CD4-positive, alpha-beta memory T cell (primary cell): ENCODE measurements at regions not wholly inside any gene's neighbourhood (a gene's known extent, or its start where the extent isn't known, plus 50 kb on each side); places are given as distances from the start of the nearest gene placed in this dataset.

ENCODE experiments used
- CTCF ChIA-PET: fragments of 350-600 bp; sonication (Branson Sonifier 250); formaldehyde crosslinking; loops from one replicate; lab custom pipeline; 2021; ENCODE audit warnings: inconsistent platforms; ENCODE audit not compliant: partially characterized antibody; lab: Charles Lee
- POLR2A ChIA-PET: fragments of 350-600 bp; sonication (Branson Sonifier 250); formaldehyde crosslinking; loops from one replicate; lab custom pipeline; 2021; ENCODE audit not compliant: partially characterized antibody; lab: Charles Lee
- DNase-seq, 5 donors: peaks; one replicate each; pipeline versions ENCODE4 v3.0.0 to v3.0.0-alpha.2; 2020 to 2022; ENCODE audit warnings: mixed read lengths in 1 of 5
- H3K27ac ChIP-seq: one replicate; pipeline ENCODE4 v1.7.0; 2013; ENCODE audit warnings: low read depth, low read length
- H3K27me3 ChIP-seq: 2 replicates; pipeline ENCODE4 v1.7.0; 2013; ENCODE audit warnings: mild to moderate bottlenecking, low read length, moderate library complexity; ENCODE audit not compliant: insufficient read depth
- H3K36me3 ChIP-seq: 2 replicates; pipeline ENCODE4 v1.7.0; 2013; ENCODE audit warnings: mild to moderate bottlenecking, low read length, moderate library complexity; ENCODE audit not compliant: insufficient read depth
- H3K4me1 ChIP-seq: 2 replicates; pipeline ENCODE4 v1.7.0; 2013; ENCODE audit warnings: mild to moderate bottlenecking, low read length, moderate library complexity; ENCODE audit not compliant: insufficient read depth
- H3K4me3 ChIP-seq, 2 donors: one replicate each; pipeline ENCODE4 v1.7.0; 2013; ENCODE audit warnings: low read length in 2 of 2, mild to moderate bottlenecking in 1 of 2
- H3K9me3 ChIP-seq, 2 donors: one replicate each; pipeline ENCODE4 v1.7.0; 2013; ENCODE audit warnings: low read length in 2 of 2, control low read depth in 1 of 2; ENCODE audit not compliant: control insufficient read depth in 1 of 2
- H3K27ac Mint-ChIP-seq, 7 donors: one replicate each; pipeline ENCODE4 v1.8.0; 2020 to 2021; ENCODE audit warnings: mixed read lengths in 7 of 7, mild to moderate bottlenecking in 6 of 7, inconsistent platforms in 3 of 7, moderate library complexity in 3 of 7
- H3K27me3 Mint-ChIP-seq, 2 donors: one replicate each; pipeline ENCODE4 v1.8.0; 2020 to 2021; ENCODE audit warnings: mixed read lengths in 2 of 2
- H3K36me3 Mint-ChIP-seq, 2 donors: one replicate each; pipeline ENCODE4 v1.8.0; 2020 to 2021; ENCODE audit warnings: mixed read lengths in 2 of 2, inconsistent platforms in 1 of 2, mild to moderate bottlenecking in 1 of 2
- H3K4me1 Mint-ChIP-seq, 4 donors: one replicate each; pipeline ENCODE4 v1.8.0; 2020 to 2021; ENCODE audit warnings: mixed read lengths in 4 of 4, mild to moderate bottlenecking in 1 of 4
- H3K4me3 Mint-ChIP-seq, 8 donors: one replicate each; pipeline ENCODE4 v1.8.0; 2020 to 2021; ENCODE audit warnings: mixed read lengths in 8 of 8, mild to moderate bottlenecking in 7 of 8, moderate library complexity in 6 of 8, inconsistent platforms in 3 of 8
- H3K9me3 Mint-ChIP-seq, 8 donors: one replicate each; pipeline ENCODE4 v1.8.0; 2020 to 2021; ENCODE audit warnings: mixed read lengths in 8 of 8, mild to moderate bottlenecking in 5 of 8, inconsistent platforms in 3 of 8, moderate library complexity in 1 of 8
- intact Hi-C: fragments of 100-400 bp; cut with micrococcal nuclease; formaldehyde crosslinking; loops from one replicate; pipeline ENCODE4 v1.15.1; 2023

- H3K9me3 Mint-ChIP-seq = peaks cover 3 to 21% (median 8%) of the 10 kb centered on the region in 8 donors
- Histone ChIP-seq H3K9me3 (no peaks in the 10 kb centered on the region), H3K36me3 (no peaks in the 10 kb centered on the region), H3K4me3 (no peak overlapping the region), H3K27ac (no peak overlapping the region), H3K4me1 (no peaks in the 10 kb centered on the region), H3K27me3 (no peaks in the 10 kb centered on the region)
- ChIA-PET POLR2A (no interaction called here), CTCF (no interaction called here)
- no peak overlapping the region for H3K4me3 Mint-ChIP-seq
- peaks cover 0 to 3% of the 10 kb centered on the region in 2 donors for H3K27me3 Mint-ChIP-seq
- H3K36me3 Mint-ChIP-seq = peaks cover 0 to 4% of the 10 kb centered on the region in 2 donors
- no peaks in the 10 kb centered on the region for H3K4me1 Mint-ChIP-seq
- no peak for DNase-seq
- intact Hi-C loops = no loop called here
- H3K27ac Mint-ChIP-seq = no peak overlapping the region
Measured at GRCh38 chr11:45518833-45519535, 146.4 kb downstream of the CHST1 start.

- Mint-ChIP-seq H3K27me3 (peaks cover 0 to 3% of the 10 kb centered on the region in 2 donors), H3K4me3 (no peak overlapping the region), H3K36me3 (peaks cover 0 to 4% of the 10 kb centered on the region in 2 donors), H3K27ac (no peak overlapping the region), H3K4me1 (no peaks in the 10 kb centered on the region), H3K9me3 (peaks cover 3 to 18% (median 6%) of the 10 kb centered on the region in 8 donors)
- Histone ChIP-seq H3K27ac (no peak overlapping the region), H3K27me3 (no peaks in the 10 kb centered on the region), H3K36me3 (no peaks in the 10 kb centered on the region), H3K9me3 (no peaks in the 10 kb centered on the region), H3K4me1 (no peaks in the 10 kb centered on the region), H3K4me3 (no peak overlapping the region)
- ChIA-PET POLR2A (no interaction called here), CTCF (no interaction called here)
- DNase-seq = no peak
- intact Hi-C loops = no loop called here
Measured at GRCh38 chr11:45518141-45518832, 147.1 kb downstream of the CHST1 start.

- Mint-ChIP-seq H3K4me1 (no peaks in the 10 kb centered on the region), H3K4me3 (no peak overlapping the region), H3K27me3 (peaks cover 0 to 2% of the 10 kb centered on the region in 2 donors), H3K36me3 (no peaks in the 10 kb centered on the region), H3K9me3 (peaks cover 0 to 7% (median under 1%) of the 10 kb centered on the region in 8 donors), H3K27ac (no peak overlapping the region)
- intact Hi-C loops = no loop called here
- no peak for DNase-seq
- no peaks in the 10 kb centered on the region for H3K36me3 ChIP-seq
- POLR2A ChIA-PET = no interaction called here
- no peaks in the 10 kb centered on the region for H3K27me3 ChIP-seq
- H3K4me3 ChIP-seq = no peak overlapping the region
- CTCF ChIA-PET = no interaction called here
- no peaks in the 10 kb centered on the region for H3K4me1 ChIP-seq
- no peaks in the 10 kb centered on the region for H3K9me3 ChIP-seq
- H3K27ac ChIP-seq = no peak overlapping the region
Measured at GRCh38 chr11:45517171-45517770, 148.2 kb downstream of the CHST1 start.

- CTCF ChIA-PET = no interaction called here
- H3K9me3 ChIP-seq = no peaks in the 10 kb centered on the region
- POLR2A ChIA-PET = no interaction called here
- peaks cover 3 to 6% of the 10 kb centered on the region in 2 donors for H3K27me3 Mint-ChIP-seq
- H3K9me3 Mint-ChIP-seq = no peaks in the 10 kb centered on the region
- no peaks in the 10 kb centered on the region for H3K27me3 ChIP-seq
- DNase-seq = no peak
- no peak overlapping the region for H3K27ac ChIP-seq
- H3K4me1 Mint-ChIP-seq = no peaks in the 10 kb centered on the region
- no peak overlapping the region for H3K27ac Mint-ChIP-seq
- H3K4me1 ChIP-seq = no peaks in the 10 kb centered on the region
- no peaks in the 10 kb centered on the region for H3K36me3 ChIP-seq
- intact Hi-C loops = no loop called here
- H3K36me3 Mint-ChIP-seq = no peaks in the 10 kb centered on the region
- H3K4me3 Mint-ChIP-seq = no peak overlapping the region
- no peak overlapping the region for H3K4me3 ChIP-seq
Measured at GRCh38 chr11:45513821-45514340, 151.5 kb downstream of the CHST1 start.

GRCh38 chr11:45512471-45513148, 152.8 kb downstream of the CHST1 start:
- no peaks in the 10 kb centered on the region for H3K9me3 ChIP-seq
- H3K4me1 Mint-ChIP-seq = no peaks in the 10 kb centered on the region
- H3K4me3 Mint-ChIP-seq = no peak overlapping the region
- no peaks in the 10 kb centered on the region for H3K27me3 ChIP-seq
- peaks cover 3 to 8% of the 10 kb centered on the region in 2 donors for H3K27me3 Mint-ChIP-seq
- H3K9me3 Mint-ChIP-seq = no peaks in the 10 kb centered on the region
- no peak for DNase-seq
- no peak overlapping the region for H3K27ac ChIP-seq
- H3K27ac Mint-ChIP-seq = no peak overlapping the region
- intact Hi-C loops = no loop called here
- H3K4me3 ChIP-seq = no peak overlapping the region
- CTCF ChIA-PET = no interaction called here
- H3K4me1 ChIP-seq = no peaks in the 10 kb centered on the region
- H3K36me3 Mint-ChIP-seq = no peaks in the 10 kb centered on the region
- H3K36me3 ChIP-seq = no peaks in the 10 kb centered on the region
- POLR2A ChIA-PET = no interaction called here

GRCh38 chr11:45511566-45511965, 153.9 kb downstream of the CHST1 start:
- CTCF ChIA-PET = no interaction called here
- Histone ChIP-seq H3K27me3 (no peaks in the 10 kb centered on the region), H3K36me3 (no peaks in the 10 kb centered on the region), H3K4me1 (no peaks in the 10 kb centered on the region), H3K4me3 (no peak overlapping the region), H3K9me3 (no peaks in the 10 kb centered on the region), H3K27ac (no peak overlapping the region)
- intact Hi-C loops = no loop called here
- no peaks in the 10 kb centered on the region for H3K9me3 Mint-ChIP-seq
- POLR2A ChIA-PET = no interaction called here
- no peak for DNase-seq
- no peak overlapping the region for H3K27ac Mint-ChIP-seq
- H3K27me3 Mint-ChIP-seq = peaks cover 8% of the 10 kb centered on the region in 2 donors
- H3K36me3 Mint-ChIP-seq = no peaks in the 10 kb centered on the region
- no peaks in the 10 kb centered on the region for H3K4me1 Mint-ChIP-seq
- no peak overlapping the region for H3K4me3 Mint-ChIP-seq

- Mint-ChIP-seq H3K4me3 (no peak overlapping the region), H3K27ac (no peak overlapping the region), H3K4me1 (no peaks in the 10 kb centered on the region), H3K27me3 (peaks cover 8 to 11% of the 10 kb centered on the region in 2 donors), H3K9me3 (peaks cover 0 to 11% (median 5%) of the 10 kb centered on the region in 8 donors), H3K36me3 (no peaks in the 10 kb centered on the region)
- intact Hi-C loops = no loop called here
- Histone ChIP-seq H3K4me3 (no peak overlapping the region), H3K4me1 (no peaks in the 10 kb centered on the region), H3K27me3 (no peaks in the 10 kb centered on the region), H3K9me3 (no peaks in the 10 kb centered on the region), H3K27ac (no peak overlapping the region), H3K36me3 (no peaks in the 10 kb centered on the region)
- CTCF ChIA-PET = no interaction called here
- POLR2A ChIA-PET = no interaction called here
- DNase-seq = no peak
Measured at GRCh38 chr11:45507916-45508315, 157.5 kb downstream of the CHST1 start.
